Prostate gland (tissue), 2 donors: ENCODE measurements at regions not wholly inside any gene's neighbourhood (a gene's known extent, or its start where the extent isn't known, plus 50 kb on each side); places are given as distances from the start of the nearest gene placed in this dataset.

Experiments
- DNase-seq: peaks from one replicate; pipeline ENCODE4 v3.0.0-alpha.2; 2019; ENCODE audit warnings: low spot score
- H3K27ac ChIP-seq, 2 donors: fragments of 200-600 bp; sonication (generic); 2 replicates each; pipeline ENCODE4 v1.5.1; 2017 to 2019
- H3K27me3 ChIP-seq: fragments of 200-600 bp; sonication (generic); replicated peaks from 2 replicates; pipeline ENCODE4 v1.5.1; 2019; ENCODE audit not compliant: insufficient read depth
- H3K36me3 ChIP-seq, 2 donors: fragments of 200-600 bp; sonication (generic); 1 replicate in 1 of 2; 2 replicates in 1 of 2; pipeline versions ENCODE4 v1.5.1 to v1.8.1; 2017 to 2019
- H3K4me1 ChIP-seq: fragments of 200-600 bp; sonication (generic); replicated peaks from 2 replicates; pipeline ENCODE4 v1.5.1; 2019
- H3K4me3 ChIP-seq, 2 donors: fragments of 200-600 bp; sonication (generic); 2 replicates each; pipeline ENCODE4 v1.5.1; 2017 to 2019
- H3K9me3 ChIP-seq: fragments of 200-600 bp; sonication (generic); 2 replicates; pipeline ENCODE4 v1.5.1; 2017
- CTCF ChIP-seq, 4 experiments: fragments of 200-600 bp in 2 of 4; fragments of 450-650 bp in 2 of 4; sonication (generic) in 2 of 4; IDR thresholded peaks; 1 replicate in 3 of 4; 2 replicates in 1 of 4; pipeline ENCODE4 v1.5.1; 2016 to 2019; ENCODE audit warnings: antibody characterized with exemption in 4 of 4, mild to moderate bottlenecking in 2 of 4, moderate library complexity in 2 of 4
- POLR2A ChIP-seq: fragments of 450-650 bp; IDR thresholded peaks from one replicate; pipeline ENCODE4 v1.6.1; 2016; ENCODE audit warnings: antibody characterized with exemption, mild to moderate bottlenecking
- POLR2AphosphoS5 ChIP-seq: sonication (generic); formaldehyde crosslinking; IDR thresholded peaks from one replicate; pipeline ENCODE4 v1.6.1; 2017; ENCODE audit warnings: antibody characterized with exemption
- WGBS: methylation state at CpG from one replicate; pipeline ENCODE4 v1.1.5; 2018; 5-methylcytosine and 5-hydroxymethylcytosine counted together
- intact Hi-C: fragments of 100-400 bp; cut with DNase I; formaldehyde crosslinking; loops from one replicate; pipeline ENCODE4 v1.14.2; 2022

- 90% methylated on average over 15 of the region's 15 CpGs for WGBS
- H3K27me3 ChIP-seq = peaks cover 4% of the 10 kb centered on the region
- no peaks in the 10 kb centered on the region for H3K9me3 ChIP-seq
- H3K4me1 ChIP-seq = no peaks in the 10 kb centered on the region
- no peaks in the 10 kb centered on the region for H3K36me3 ChIP-seq
- H3K27ac ChIP-seq = no peak overlapping the region
- intact Hi-C loops = no loop called here
- no peak overlapping the region for H3K4me3 ChIP-seq
- DNase-seq = no peak
- TF ChIP-seq CTCF (IDR thresholded peaks at IDR 0.05) = no peak
- no peak for TF ChIP-seq POLR2A
These were observed 350.2 kb upstream of the SALL3 start for GRCh38 chr18:78629426-78629825.

- Histone ChIP-seq H3K4me1 (no peaks in the 10 kb centered on the region), H3K36me3 (no peaks in the 10 kb centered on the region), H3K27me3 (peaks cover 4% of the 10 kb centered on the region), H3K9me3 (no peaks in the 10 kb centered on the region), H3K27ac (no peak overlapping the region), H3K4me3 (no peak overlapping the region)
- WGBS = 91% methylated on average over 17 of the region's 17 CpGs
- TF ChIP-seq CTCF (IDR thresholded peaks at IDR 0.05) = no peak
- TF ChIP-seq POLR2A = no peak
- TF ChIP-seq POLR2AphosphoS5 = no peak
- intact Hi-C loops = no loop called here
- no peak for DNase-seq
These were observed 349.3 kb upstream of the SALL3 start for GRCh38 chr18:78630356-78630755.

- Histone ChIP-seq H3K27me3 (peaks cover 4% of the 10 kb centered on the region), H3K4me1 (no peaks in the 10 kb centered on the region), H3K9me3 (no peaks in the 10 kb centered on the region), H3K4me3 (no peak overlapping the region), H3K27ac (no peak overlapping the region), H3K36me3 (no peaks in the 10 kb centered on the region)
- no peak for DNase-seq
- TF ChIP-seq POLR2AphosphoS5 (no peak), POLR2A (no peak), CTCF (IDR thresholded peaks at IDR 0.05) (no peak)
- WGBS = 86% methylated on average over 14 of the region's 14 CpGs
- intact Hi-C loops = no loop called here
These were observed 348.6 kb upstream of the SALL3 start for GRCh38 chr18:78630981-78631510.

GRCh38 chr18:78632111-78632541 is 347.5 kb upstream of the SALL3 start:
- intact Hi-C loops = no loop called here
- 81% methylated on average over 11 of the region's 11 CpGs for WGBS
- Histone ChIP-seq H3K27me3 (peaks cover 4% of the 10 kb centered on the region), H3K27ac (no peak overlapping the region), H3K4me3 (no peak overlapping the region), H3K9me3 (no peaks in the 10 kb centered on the region), H3K4me1 (no peaks in the 10 kb centered on the region), H3K36me3 (no peaks in the 10 kb centered on the region)
- TF ChIP-seq CTCF (IDR thresholded peaks at IDR 0.05) = no peak
- no peak for TF ChIP-seq POLR2AphosphoS5
- TF ChIP-seq POLR2A = no peak
- no peak for DNase-seq

- Histone ChIP-seq H3K4me3 (no peak overlapping the region), H3K9me3 (no peaks in the 10 kb centered on the region), H3K27ac (no peak overlapping the region), H3K36me3 (no peaks in the 10 kb centered on the region), H3K4me1 (no peaks in the 10 kb centered on the region), H3K27me3 (no peaks in the 10 kb centered on the region)
- 85% methylated on average over 20 of the region's 20 CpGs for WGBS
- intact Hi-C loops = no loop called here
- DNase-seq = no peak
- TF ChIP-seq CTCF (IDR thresholded peaks at IDR 0.05) (no peak), POLR2A (no peak), POLR2AphosphoS5 (no peak)
These were observed 345.4 kb upstream of the SALL3 start for GRCh38 chr18:78634061-78634696.
